Stomach (tissue), 4 donors: ENCODE measurements at regions not wholly inside any gene's neighbourhood (a gene's known extent, or its start where the extent isn't known, plus 50 kb on each side); places are given as distances from the start of the nearest gene placed in this dataset.

Source experiments
- POLR2A ChIP-seq, 4 donors: fragments of 450-650 bp; IDR thresholded peaks; one replicate each; pipeline ENCODE4 v1.6.1; 2016; ENCODE audit warnings: antibody characterized with exemption in 4 of 4, control low read depth in 2 of 4, mild to moderate bottlenecking in 1 of 4, moderate library complexity in 1 of 4
- POLR2AphosphoS5 ChIP-seq, 3 donors: sonication (generic); formaldehyde crosslinking; IDR thresholded peaks; one replicate each; pipeline ENCODE4 v1.6.1; 2016; ENCODE audit warnings: antibody characterized with exemption in 3 of 3
- TF ChIP-seq, protein P1 (sequence below), 7 experiments: fragments of 450-650 bp in 4 of 7; fragments of 200-600 bp in 3 of 7; sonication (generic) in 3 of 7; IDR thresholded peaks; one replicate each; pipeline ENCODE4 v1.5.1; 2016 to 2019; ENCODE audit warnings: antibody characterized with exemption in 7 of 7, control low read depth in 2 of 7, mild to moderate bottlenecking in 1 of 7

DNA sequence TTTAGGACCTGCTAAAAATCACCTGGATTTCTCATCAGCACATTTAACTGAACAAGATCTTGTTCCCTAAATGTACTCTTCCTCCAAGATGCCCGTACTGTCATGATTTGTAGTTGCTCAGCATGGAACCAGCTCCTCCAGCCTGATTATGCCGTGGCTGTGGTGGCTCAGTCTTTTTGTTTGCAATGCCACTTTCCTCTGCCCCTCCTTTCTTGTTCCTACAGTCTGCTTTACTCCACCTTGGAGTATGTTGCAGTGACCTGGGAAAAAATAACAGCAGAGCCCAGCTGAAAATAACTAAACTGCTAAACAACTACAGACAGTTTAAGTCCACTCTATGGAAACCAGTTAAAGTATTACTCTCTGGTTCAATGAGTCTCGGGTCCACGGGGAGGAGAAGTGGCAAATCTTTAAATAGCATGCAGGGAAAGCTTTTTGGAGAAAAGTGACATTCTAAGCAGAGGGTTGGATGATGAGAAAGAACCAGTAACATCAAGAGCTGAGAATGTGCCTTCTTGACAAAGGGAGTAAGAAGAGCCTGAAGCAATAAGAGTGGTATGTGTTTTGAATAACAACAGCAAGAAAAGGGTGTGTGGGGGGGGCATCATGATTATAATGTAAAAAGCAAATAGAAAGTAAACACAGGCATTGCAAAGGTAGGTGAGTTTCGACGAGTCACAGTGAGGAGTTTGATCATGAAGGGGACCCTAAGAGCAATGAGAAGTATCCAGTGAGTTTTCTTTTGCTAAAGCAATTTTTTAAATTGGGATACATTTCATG lies 225.7 kb downstream of the TMX3 start:
- TF ChIP-seq, protein P1, sequence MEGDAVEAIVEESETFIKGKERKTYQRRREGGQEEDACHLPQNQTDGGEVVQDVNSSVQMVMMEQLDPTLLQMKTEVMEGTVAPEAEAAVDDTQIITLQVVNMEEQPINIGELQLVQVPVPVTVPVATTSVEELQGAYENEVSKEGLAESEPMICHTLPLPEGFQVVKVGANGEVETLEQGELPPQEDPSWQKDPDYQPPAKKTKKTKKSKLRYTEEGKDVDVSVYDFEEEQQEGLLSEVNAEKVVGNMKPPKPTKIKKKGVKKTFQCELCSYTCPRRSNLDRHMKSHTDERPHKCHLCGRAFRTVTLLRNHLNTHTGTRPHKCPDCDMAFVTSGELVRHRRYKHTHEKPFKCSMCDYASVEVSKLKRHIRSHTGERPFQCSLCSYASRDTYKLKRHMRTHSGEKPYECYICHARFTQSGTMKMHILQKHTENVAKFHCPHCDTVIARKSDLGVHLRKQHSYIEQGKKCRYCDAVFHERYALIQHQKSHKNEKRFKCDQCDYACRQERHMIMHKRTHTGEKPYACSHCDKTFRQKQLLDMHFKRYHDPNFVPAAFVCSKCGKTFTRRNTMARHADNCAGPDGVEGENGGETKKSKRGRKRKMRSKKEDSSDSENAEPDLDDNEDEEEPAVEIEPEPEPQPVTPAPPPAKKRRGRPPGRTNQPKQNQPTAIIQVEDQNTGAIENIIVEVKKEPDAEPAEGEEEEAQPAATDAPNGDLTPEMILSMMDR (IDR thresholded peaks at IDR 0.05): no peak
- TF ChIP-seq POLR2A (IDR thresholded peaks at IDR 0.05) (no peak), POLR2AphosphoS5 (IDR thresholded peaks at IDR 0.05) (no peak)
